CD4-positive, alpha-beta memory T cell (primary cell): ENCODE measurements at regions not wholly inside any gene's neighbourhood (a gene's known extent, or its start where the extent isn't known, plus 50 kb on each side); places are given as distances from the start of the nearest gene placed in this dataset.
"Not testable (repeated sequence)": the region's sequence is repeated elsewhere in the genome, so short reads cannot be mapped to it uniquely, and the experiment has no call there.

Experiments
- CTCF ChIA-PET: fragments of 350-600 bp; sonication (Branson Sonifier 250); formaldehyde crosslinking; loops from one replicate; lab custom pipeline; 2021; ENCODE audit warnings: inconsistent platforms; ENCODE audit not compliant: partially characterized antibody; lab: Charles Lee
- POLR2A ChIA-PET: fragments of 350-600 bp; sonication (Branson Sonifier 250); formaldehyde crosslinking; loops from one replicate; lab custom pipeline; 2021; ENCODE audit not compliant: partially characterized antibody; lab: Charles Lee
- DNase-seq, 5 donors: peaks; one replicate each; pipeline versions ENCODE4 v3.0.0 to v3.0.0-alpha.2; 2020 to 2022; ENCODE audit warnings: mixed read lengths in 1 of 5
- H3K27ac ChIP-seq: one replicate; pipeline ENCODE4 v1.7.0; 2013; ENCODE audit warnings: low read depth, low read length
- H3K27me3 ChIP-seq: 2 replicates; pipeline ENCODE4 v1.7.0; 2013; ENCODE audit warnings: mild to moderate bottlenecking, low read length, moderate library complexity; ENCODE audit not compliant: insufficient read depth
- H3K36me3 ChIP-seq: 2 replicates; pipeline ENCODE4 v1.7.0; 2013; ENCODE audit warnings: mild to moderate bottlenecking, low read length, moderate library complexity; ENCODE audit not compliant: insufficient read depth
- H3K4me1 ChIP-seq: 2 replicates; pipeline ENCODE4 v1.7.0; 2013; ENCODE audit warnings: mild to moderate bottlenecking, low read length, moderate library complexity; ENCODE audit not compliant: insufficient read depth
- H3K4me3 ChIP-seq, 2 donors: one replicate each; pipeline ENCODE4 v1.7.0; 2013; ENCODE audit warnings: low read length in 2 of 2, mild to moderate bottlenecking in 1 of 2
- H3K9me3 ChIP-seq, 2 donors: one replicate each; pipeline ENCODE4 v1.7.0; 2013; ENCODE audit warnings: low read length in 2 of 2, control low read depth in 1 of 2; ENCODE audit not compliant: control insufficient read depth in 1 of 2
- H3K27ac Mint-ChIP-seq, 7 donors: one replicate each; pipeline ENCODE4 v1.8.0; 2020 to 2021; ENCODE audit warnings: mixed read lengths in 7 of 7, mild to moderate bottlenecking in 6 of 7, inconsistent platforms in 3 of 7, moderate library complexity in 3 of 7
- H3K27me3 Mint-ChIP-seq, 2 donors: one replicate each; pipeline ENCODE4 v1.8.0; 2020 to 2021; ENCODE audit warnings: mixed read lengths in 2 of 2
- H3K36me3 Mint-ChIP-seq, 2 donors: one replicate each; pipeline ENCODE4 v1.8.0; 2020 to 2021; ENCODE audit warnings: mixed read lengths in 2 of 2, inconsistent platforms in 1 of 2, mild to moderate bottlenecking in 1 of 2
- H3K4me1 Mint-ChIP-seq, 4 donors: one replicate each; pipeline ENCODE4 v1.8.0; 2020 to 2021; ENCODE audit warnings: mixed read lengths in 4 of 4, mild to moderate bottlenecking in 1 of 4
- H3K4me3 Mint-ChIP-seq, 8 donors: one replicate each; pipeline ENCODE4 v1.8.0; 2020 to 2021; ENCODE audit warnings: mixed read lengths in 8 of 8, mild to moderate bottlenecking in 7 of 8, moderate library complexity in 6 of 8, inconsistent platforms in 3 of 8
- H3K9me3 Mint-ChIP-seq, 8 donors: one replicate each; pipeline ENCODE4 v1.8.0; 2020 to 2021; ENCODE audit warnings: mixed read lengths in 8 of 8, mild to moderate bottlenecking in 5 of 8, inconsistent platforms in 3 of 8, moderate library complexity in 1 of 8
- intact Hi-C: fragments of 100-400 bp; cut with micrococcal nuclease; formaldehyde crosslinking; loops from one replicate; pipeline ENCODE4 v1.15.1; 2023

GRCh38 chr3:74376323-74376722 lies 238.1 kb downstream of the CNTN3 start:
- H3K4me3 ChIP-seq, H3K4me1 ChIP-seq, intact Hi-C loops, DNase-seq, H3K27ac ChIP-seq, H3K36me3 ChIP-seq, H3K27me3 Mint-ChIP-seq, H3K36me3 Mint-ChIP-seq, H3K4me1 Mint-ChIP-seq, H3K9me3 ChIP-seq, H3K4me3 Mint-ChIP-seq, POLR2A ChIA-PET, H3K27ac Mint-ChIP-seq, H3K27me3 ChIP-seq, CTCF ChIA-PET: not testable (repeated sequence)
- peaks cover 4 to 30% (median 9%) of the 10 kb centered on the region in 8 donors for H3K9me3 Mint-ChIP-seq

GRCh38 chr3:74375653-74376052 lies 238.8 kb downstream of the CNTN3 start:
- Mint-ChIP-seq H3K36me3 (no peaks in the 10 kb centered on the region), H3K27me3 (no peaks in the 10 kb centered on the region), H3K9me3 (peaks cover 4 to 30% (median 7%) of the 10 kb centered on the region in 8 donors), H3K4me3 (no peak overlapping the region), H3K4me1 (no peaks in the 10 kb centered on the region), H3K27ac (no peak overlapping the region)
- Histone ChIP-seq H3K4me3 (no peak overlapping the region), H3K4me1 (no peaks in the 10 kb centered on the region), H3K9me3 (no peaks in the 10 kb centered on the region), H3K36me3 (no peaks in the 10 kb centered on the region), H3K27ac (no peak overlapping the region), H3K27me3 (no peaks in the 10 kb centered on the region)
- ChIA-PET POLR2A (no interaction called here), CTCF (no interaction called here)
- DNase-seq: no peak
- intact Hi-C loops: no loop called here

DNA sequence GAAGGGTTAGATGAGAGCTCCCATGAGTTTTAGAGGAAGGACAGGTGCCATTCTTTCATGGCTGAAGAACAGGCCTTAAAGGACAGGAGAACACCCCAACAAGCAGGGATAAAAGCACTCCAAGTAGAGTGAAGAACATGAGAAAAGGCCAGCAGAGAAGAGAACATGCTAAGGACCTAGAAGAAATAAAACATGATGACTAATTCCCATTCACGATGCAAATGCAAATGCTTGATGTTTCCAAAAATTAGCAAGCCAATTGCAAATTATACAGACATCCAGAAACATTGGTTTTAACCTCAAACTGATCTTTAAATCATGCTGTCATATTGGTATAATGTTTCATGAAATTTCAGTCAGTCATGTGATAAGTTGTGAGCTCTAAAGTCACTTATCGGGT lies 241.7 kb downstream of the CNTN3 start:
- Mint-ChIP-seq H3K9me3 (peaks cover 0 to 21% (median 5%) of the 10 kb centered on the region in 8 donors), H3K27ac (no peak overlapping the region), H3K4me1 (no peaks in the 10 kb centered on the region), H3K27me3 (no peaks in the 10 kb centered on the region), H3K36me3 (no peaks in the 10 kb centered on the region), H3K4me3 (no peak overlapping the region)
- ChIA-PET POLR2A (no interaction called here), CTCF (no interaction called here)
- no peaks in the 10 kb centered on the region for H3K9me3 ChIP-seq
- H3K27me3 ChIP-seq: no peaks in the 10 kb centered on the region
- no peak overlapping the region for H3K27ac ChIP-seq
- H3K36me3 ChIP-seq: no peaks in the 10 kb centered on the region
- H3K4me1 ChIP-seq: no peaks in the 10 kb centered on the region
- DNase-seq: no peak
- no peak overlapping the region for H3K4me3 ChIP-seq
- intact Hi-C loops: no loop called here

GRCh38 chr3:74370342-74370741 lies 244.1 kb downstream of the CNTN3 start:
- H3K27me3 ChIP-seq: no peaks in the 10 kb centered on the region
- no peaks in the 10 kb centered on the region for H3K4me1 ChIP-seq
- Mint-ChIP-seq H3K36me3 (no peaks in the 10 kb centered on the region), H3K4me3 (no peak overlapping the region), H3K9me3 (peaks cover 0 to 20% (median 6%) of the 10 kb centered on the region in 8 donors), H3K27me3 (no peaks in the 10 kb centered on the region), H3K27ac (no peak overlapping the region), H3K4me1 (no peaks in the 10 kb centered on the region)
- H3K27ac ChIP-seq: no peak overlapping the region
- no peaks in the 10 kb centered on the region for H3K9me3 ChIP-seq
- H3K4me3 ChIP-seq: no peak overlapping the region
- H3K36me3 ChIP-seq: no peaks in the 10 kb centered on the region
- CTCF ChIA-PET: no interaction called here
- POLR2A ChIA-PET: no interaction called here
- no peak for DNase-seq
- intact Hi-C loops: no loop called here

DNA sequence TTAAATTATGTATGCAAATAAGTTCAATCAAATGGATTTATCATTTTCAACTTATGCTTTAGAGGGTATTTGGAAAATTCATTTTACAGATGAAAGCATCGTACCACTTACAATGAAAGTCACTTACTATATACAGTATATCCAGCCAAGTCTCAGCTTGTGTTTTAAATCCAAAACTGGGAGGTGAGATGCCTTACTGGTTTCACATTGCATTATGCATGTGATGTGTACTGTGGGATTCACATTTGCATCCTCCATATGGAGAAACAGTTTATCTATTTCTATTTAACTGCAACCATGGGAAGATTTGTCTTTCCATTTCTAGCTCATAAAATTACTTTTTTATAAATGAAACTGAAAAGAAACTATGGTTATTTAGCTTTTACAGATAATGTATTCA lies 248.1 kb downstream of the CNTN3 start:
- H3K27me3 ChIP-seq: no peaks in the 10 kb centered on the region
- no peaks in the 10 kb centered on the region for H3K36me3 ChIP-seq
- intact Hi-C loops: no loop called here
- Mint-ChIP-seq H3K27ac (no peak overlapping the region), H3K36me3 (no peaks in the 10 kb centered on the region), H3K9me3 (peaks cover 0 to 7% (median 3%) of the 10 kb centered on the region in 8 donors), H3K4me3 (no peak overlapping the region), H3K4me1 (no peaks in the 10 kb centered on the region), H3K27me3 (no peaks in the 10 kb centered on the region)
- DNase-seq: no peak
- H3K9me3 ChIP-seq: no peaks in the 10 kb centered on the region
- no peak overlapping the region for H3K27ac ChIP-seq
- no peak overlapping the region for H3K4me3 ChIP-seq
- ChIA-PET POLR2A (no interaction called here), CTCF (no interaction called here)
- no peaks in the 10 kb centered on the region for H3K4me1 ChIP-seq

DNA sequence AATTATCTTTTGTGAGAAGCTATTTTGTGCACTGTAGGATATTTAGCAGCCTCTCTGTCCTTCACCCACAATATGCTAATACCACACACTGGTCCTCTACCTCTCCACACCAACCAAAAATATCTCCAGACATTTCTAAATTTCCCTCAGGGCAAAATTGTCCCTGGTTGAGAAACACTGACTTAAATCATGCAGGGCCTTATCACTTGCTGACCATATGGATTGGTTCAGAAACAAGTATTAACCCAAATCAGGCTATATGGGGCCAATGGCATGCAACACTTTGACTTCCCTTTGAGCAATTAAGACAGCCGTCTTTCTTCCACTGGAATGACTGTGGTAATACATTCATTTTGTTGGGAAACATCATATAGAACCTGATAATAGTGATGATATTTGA lies 251.1 kb downstream of the CNTN3 start:
- Histone ChIP-seq H3K27me3 (no peaks in the 10 kb centered on the region), H3K4me3 (no peak overlapping the region), H3K9me3 (no peaks in the 10 kb centered on the region), H3K36me3 (no peaks in the 10 kb centered on the region), H3K27ac (no peak overlapping the region), H3K4me1 (no peaks in the 10 kb centered on the region)
- POLR2A ChIA-PET: no interaction called here
- no peak for DNase-seq
- Mint-ChIP-seq H3K27me3 (no peaks in the 10 kb centered on the region), H3K4me3 (no peak overlapping the region), H3K27ac (no peak overlapping the region), H3K9me3 (peaks cover 0 to 11% (median 4%) of the 10 kb centered on the region in 8 donors), H3K36me3 (no peaks in the 10 kb centered on the region), H3K4me1 (no peaks in the 10 kb centered on the region)
- intact Hi-C loops: no loop called here
- CTCF ChIA-PET: no interaction called here

DNA sequence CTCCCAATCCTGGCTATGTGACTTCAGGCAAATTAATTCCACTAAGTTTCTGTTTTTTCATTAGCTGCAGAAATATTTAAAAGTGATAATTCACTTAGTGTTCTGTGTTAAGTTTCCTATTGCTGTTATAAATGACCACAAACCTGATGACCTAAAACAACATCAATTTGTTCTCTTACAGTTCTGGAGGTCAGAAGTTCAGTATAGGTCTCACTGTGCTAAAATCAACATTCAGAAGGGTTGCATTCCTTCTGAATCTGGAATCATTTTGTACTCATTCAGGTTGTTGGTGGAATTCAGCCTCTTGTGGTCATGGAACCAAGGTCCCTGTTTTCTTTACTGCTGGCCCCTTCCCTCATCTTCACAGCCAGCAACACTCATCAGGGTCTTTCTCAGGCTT lies 254.1 kb downstream of the CNTN3 start:
- ChIA-PET POLR2A (no interaction called here), CTCF (no interaction called here)
- Mint-ChIP-seq H3K36me3 (no peaks in the 10 kb centered on the region), H3K27me3 (no peaks in the 10 kb centered on the region), H3K9me3 (peaks cover 0 to 13% (median 4%) of the 10 kb centered on the region in 8 donors), H3K4me3 (no peak overlapping the region), H3K27ac (no peak overlapping the region), H3K4me1 (no peaks in the 10 kb centered on the region)
- H3K27ac ChIP-seq: no peak overlapping the region
- H3K4me3 ChIP-seq: no peak overlapping the region
- no peaks in the 10 kb centered on the region for H3K27me3 ChIP-seq
- no peaks in the 10 kb centered on the region for H3K9me3 ChIP-seq
- no peaks in the 10 kb centered on the region for H3K36me3 ChIP-seq
- H3K4me1 ChIP-seq: no peaks in the 10 kb centered on the region
- intact Hi-C loops: no loop called here
- no peak for DNase-seq

GRCh38 chr3:74357881-74358280 lies 256.6 kb downstream of the CNTN3 start:
- no peak overlapping the region for H3K4me3 Mint-ChIP-seq
- Histone ChIP-seq H3K36me3 (no peaks in the 10 kb centered on the region), H3K4me3 (no peak overlapping the region), H3K27ac (no peak overlapping the region), H3K4me1 (no peaks in the 10 kb centered on the region), H3K27me3 (no peaks in the 10 kb centered on the region), H3K9me3 (no peaks in the 10 kb centered on the region)
- H3K9me3 Mint-ChIP-seq: peaks cover 0 to 15% (median 7%) of the 10 kb centered on the region in 8 donors
- H3K4me1 Mint-ChIP-seq: no peaks in the 10 kb centered on the region
- POLR2A ChIA-PET: no interaction called here
- intact Hi-C loops: no loop called here
- no peak for DNase-seq
- CTCF ChIA-PET: no interaction called here
- no peaks in the 10 kb centered on the region for H3K36me3 Mint-ChIP-seq
- H3K27ac Mint-ChIP-seq: no peak overlapping the region
- H3K27me3 Mint-ChIP-seq: no peaks in the 10 kb centered on the region
